ENCODE measurements at regions not wholly inside any gene's neighbourhood (a gene's known extent, or its start where the extent isn't known, plus 50 kb on each side); places are given as distances from the start of the nearest gene placed in this dataset.

- Histone ChIP-seq H3K27ac (ENCODE audit: low read depth in 1 of 2, low read length in 2 of 2) (no peak overlapping the region), H3K4me3 (replicated peaks in 1 of 3; ENCODE audit: low read depth in 2 of 3, low read length in 3 of 3) (no peak overlapping the region), H3K9ac (ENCODE audit: insufficient read depth, low read length, poor library complexity, severe bottlenecking) (no peak overlapping the region), H3K4me1 (ENCODE audit: control insufficient read depth in 1 of 2, insufficient read depth in 2 of 2, low read length in 2 of 2) (no peaks in the 10 kb centered on the region), H4K20me1 (ENCODE audit: insufficient read depth, low read length) (no peaks in the 10 kb centered on the region), H3K27me3 (ENCODE audit: control insufficient read depth in 2 of 2, insufficient read depth in 2 of 2, low read length in 2 of 2) (no peaks in the 10 kb centered on the region), H3K79me2 (ENCODE audit: insufficient read depth, low read length) (no peaks in the 10 kb centered on the region), H3K36me3 (replicated peaks in 1 of 2; ENCODE audit: control insufficient read depth in 1 of 2, insufficient read depth in 2 of 2, low read length in 2 of 2) (no peaks in the 10 kb centered on the region), H2AFZ (ENCODE audit: insufficient read depth, low read depth, low read length, poor library complexity, severe bottlenecking) (no peak overlapping the region), H3K4me2 (replicated peaks; ENCODE audit: extremely low read depth, low read length, poor library complexity, severe bottlenecking) (no peak overlapping the region), H3K9me3 (replicated peaks in 1 of 2; ENCODE audit: control insufficient read depth in 1 of 2, insufficient read depth in 1 of 2, low read length in 2 of 2) (no peaks in the 10 kb centered on the region)
- H3K4me1 Mint-ChIP-seq = no peaks in the 10 kb centered on the region
- H3K27ac Mint-ChIP-seq = no peak overlapping the region
- no peak for DNase-seq
- intact Hi-C loops (cut with micrococcal nuclease) = no loop called here
- H3K27me3 Mint-ChIP-seq (ENCODE audit: low read depth in 3 of 3) = no peaks in the 10 kb centered on the region
- WGBS (ENCODE audit: insufficient coverage) = 90% methylated on average over 4 of the region's 4 CpGs
- H3K9me3 Mint-ChIP-seq = peaks cover 0 to 3% (median 0%) of the 10 kb centered on the region in 7 donors
- H3K4me3 Mint-ChIP-seq = no peak overlapping the region
- no peak for TF ChIP-seq CTCF (IDR thresholded peaks at IDR 0.05)
- H3K36me3 Mint-ChIP-seq = no peaks in the 10 kb centered on the region
These were observed 218.1 kb downstream of the NSUN3 start for GRCh38 chr3:94280958-94281357.

DNA sequence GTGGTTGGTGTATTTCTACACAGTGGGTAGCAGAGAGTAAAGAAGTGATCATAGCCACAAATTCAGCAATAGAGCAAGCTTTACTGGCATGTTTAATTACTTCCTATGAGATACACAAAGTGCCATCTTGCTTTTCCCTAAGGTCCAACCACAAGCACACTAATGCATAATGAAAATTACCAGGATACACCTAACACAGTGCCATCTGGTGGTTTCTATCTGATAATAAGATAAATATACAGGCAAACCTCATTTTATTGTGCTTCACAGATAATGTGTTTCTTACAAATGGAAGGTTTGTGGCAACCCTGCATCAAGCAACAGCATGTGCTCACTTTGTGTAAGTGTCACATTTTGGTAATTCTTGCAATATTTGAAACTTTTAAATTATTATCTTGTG, 223.0 kb downstream of the NSUN3 start:
- intact Hi-C loops (cut with micrococcal nuclease) = no loop called here
- Histone ChIP-seq H3K27me3 (ENCODE audit: control insufficient read depth in 2 of 2, insufficient read depth in 2 of 2, low read length in 2 of 2) (no peaks in the 10 kb centered on the region), H3K9ac (ENCODE audit: insufficient read depth, low read length, poor library complexity, severe bottlenecking) (no peak overlapping the region), H2AFZ (ENCODE audit: insufficient read depth, low read depth, low read length, poor library complexity, severe bottlenecking) (no peak overlapping the region), H4K20me1 (ENCODE audit: insufficient read depth, low read length) (no peaks in the 10 kb centered on the region), H3K79me2 (ENCODE audit: insufficient read depth, low read length) (no peaks in the 10 kb centered on the region), H3K36me3 (replicated peaks in 1 of 2; ENCODE audit: control insufficient read depth in 1 of 2, insufficient read depth in 2 of 2, low read length in 2 of 2) (no peaks in the 10 kb centered on the region), H3K4me2 (replicated peaks; ENCODE audit: extremely low read depth, low read length, poor library complexity, severe bottlenecking) (no peak overlapping the region), H3K4me1 (ENCODE audit: control insufficient read depth in 1 of 2, insufficient read depth in 2 of 2, low read length in 2 of 2) (no peaks in the 10 kb centered on the region), H3K27ac (ENCODE audit: low read depth in 1 of 2, low read length in 2 of 2) (no peak overlapping the region), H3K9me3 (replicated peaks in 1 of 2; ENCODE audit: control insufficient read depth in 1 of 2, insufficient read depth in 1 of 2, low read length in 2 of 2) (no peaks in the 10 kb centered on the region), H3K4me3 (replicated peaks in 1 of 3; ENCODE audit: low read depth in 2 of 3, low read length in 3 of 3) (no peak overlapping the region)
- Mint-ChIP-seq H3K27me3 (ENCODE audit: low read depth in 3 of 3) (no peaks in the 10 kb centered on the region), H3K4me1 (no peaks in the 10 kb centered on the region), H3K36me3 (no peaks in the 10 kb centered on the region), H3K27ac (no peak overlapping the region), H3K4me3 (no peak overlapping the region), H3K9me3 (peaks cover 0 to 1% (median 0%) of the 10 kb centered on the region in 7 donors)
- DNase-seq = no peak
- TF ChIP-seq CTCF (IDR thresholded peaks at IDR 0.05) = no peak

Measured in CD14-positive monocyte (primary cell).